OCI-LY7 (cell line): ENCODE measurements at regions not wholly inside any gene's neighbourhood (a gene's known extent, or its start where the extent isn't known, plus 50 kb on each side); places are given as distances from the start of the nearest gene placed in this dataset.

Experiments used
- BruUV-seq: library from RNA; stranded (reverse); fragments of 400-500 nt; replicated peaks from 2 replicates; lab custom pipeline; 2021; lab: Mats Ljungman, UMichigan
- CTCF ChIA-PET: fragments of 300-600 bp; sonication (Branson Sonifier 250); formaldehyde crosslinking; loops from one replicate; lab custom pipeline; 2022; ENCODE audit warnings: antibody characterized with exemption; ENCODE audit not compliant: unreplicated experiment; lab: Charles Lee
- POLR2A ChIA-PET: fragments of 300-600 bp; sonication (Branson Sonifier 250); formaldehyde crosslinking; loops from one replicate; lab custom pipeline; 2022; ENCODE audit warnings: antibody characterized with exemption; lab: Charles Lee
- DNase-seq: peaks from one replicate; pipeline ENCODE4 v3.0.0-alpha.2; 2015; ENCODE audit warnings: low spot score
- H2AFZ ChIP-seq: fragments of 200-600 bp; sonication (generic), shearing (Covaris generic); 2 replicates; pipeline ENCODE4 v1.6.1; 2014; ENCODE audit warnings: mild to moderate bottlenecking, antibody characterized with exemption, low read length, moderate library complexity
- H3K27ac ChIP-seq: fragments of 200-600 bp; sonication (generic); 2 replicates; pipeline ENCODE4 v1.5.1; 2014; ENCODE audit warnings: mixed run types, low read depth, mild to moderate bottlenecking, moderate library complexity, low read length, inconsistent platforms; ENCODE audit not compliant: poor library complexity, severe bottlenecking
- H3K36me3 ChIP-seq: fragments of 200-600 bp; sonication (generic); 2 replicates; pipeline ENCODE4 v1.6.1; 2014; ENCODE audit warnings: mild to moderate bottlenecking, antibody characterized with exemption, low read length, moderate library complexity, mixed read lengths; ENCODE audit not compliant: insufficient read depth
- H3K4me1 ChIP-seq: fragments of 200-600 bp; sonication (generic); 2 replicates; pipeline ENCODE4 v1.5.1; 2014; ENCODE audit warnings: mild to moderate bottlenecking, low read length; ENCODE audit not compliant: insufficient read depth, poor library complexity, severe bottlenecking
- H3K4me2 ChIP-seq: fragments of 200-600 bp; sonication (generic); 2 replicates; pipeline ENCODE4 v1.6.1; 2014; ENCODE audit warnings: mild to moderate bottlenecking, low read length
- H3K4me3 ChIP-seq: fragments of 200-600 bp; sonication (generic); 2 replicates; pipeline ENCODE4 v1.5.1; 2014; ENCODE audit warnings: mild to moderate bottlenecking, low read depth, low read length; ENCODE audit not compliant: poor library complexity, severe bottlenecking
- H3K79me2 ChIP-seq: fragments of 200-600 bp; sonication (generic); 2 replicates; pipeline ENCODE4 v1.6.1; 2016; ENCODE audit warnings: low read depth, mild to moderate bottlenecking, low read length, moderate library complexity, mixed read lengths; ENCODE audit not compliant: insufficient read depth
- H3K9me2 ChIP-seq: fragments of 200-600 bp; sonication (generic); 2 replicates; pipeline ENCODE4 v1.6.1; 2016; ENCODE audit warnings: mild to moderate bottlenecking, low read length, mixed read lengths; ENCODE audit not compliant: insufficient read depth
- H3K9me3 ChIP-seq: fragments of 200-600 bp; sonication (generic); 2 replicates; pipeline ENCODE4 v1.6.1; 2014; ENCODE audit warnings: mild to moderate bottlenecking, mixed run types, low read length, mixed read lengths
- H4K20me1 ChIP-seq: fragments of 200-600 bp; sonication (generic); 2 replicates; pipeline ENCODE4 v1.6.1; 2014; ENCODE audit warnings: mild to moderate bottlenecking, antibody characterized with exemption, low read length, moderate library complexity, mixed read lengths; ENCODE audit not compliant: insufficient read depth
- EZH2phosphoT487 ChIP-seq: fragments of 200-600 bp; sonication (generic); IDR thresholded peaks from 2 replicates; pipeline ENCODE4 v1.6.1; 2018; ENCODE audit warnings: low read depth, borderline replicate concordance, mild to moderate bottlenecking, mixed run types, antibody characterized with exemption, low read length, moderate library complexity, mixed read lengths
- intact Hi-C: fragments of 100-400 bp; cut with micrococcal nuclease; formaldehyde crosslinking; loops from one replicate; pipeline ENCODE4 v1.10.0; 2022; ENCODE audit not compliant: unreplicated experiment
- TF ChIP-seq, protein P1 (sequence below): fragments of 200-600 bp; sonication (generic); conservative IDR thresholded peaks from 2 replicates; pipeline ENCODE4 v1.5.1; 2014; ENCODE audit warnings: mild to moderate bottlenecking, antibody characterized with exemption, low read length, moderate library complexity, mixed read lengths

- ChIA-PET POLR2A (no interaction called here), CTCF (no interaction called here)
- Histone ChIP-seq H4K20me1 (no peaks in the 10 kb centered on the region), H3K36me3 (no peaks in the 10 kb centered on the region), H3K79me2 (no peaks in the 10 kb centered on the region), H3K27ac (no peak overlapping the region), H3K4me1 (no peaks in the 10 kb centered on the region), H3K4me3 (no peak overlapping the region), H3K4me2 (no peak overlapping the region), H3K9me3 (no peaks in the 10 kb centered on the region), H3K9me2 (no peaks in the 10 kb centered on the region), H2AFZ (no peak overlapping the region)
- intact Hi-C loops, result no loop called here
- no TSS peak for BruUV-seq
- TF ChIP-seq EZH2phosphoT487, result no peak
- TF ChIP-seq, protein P1, sequence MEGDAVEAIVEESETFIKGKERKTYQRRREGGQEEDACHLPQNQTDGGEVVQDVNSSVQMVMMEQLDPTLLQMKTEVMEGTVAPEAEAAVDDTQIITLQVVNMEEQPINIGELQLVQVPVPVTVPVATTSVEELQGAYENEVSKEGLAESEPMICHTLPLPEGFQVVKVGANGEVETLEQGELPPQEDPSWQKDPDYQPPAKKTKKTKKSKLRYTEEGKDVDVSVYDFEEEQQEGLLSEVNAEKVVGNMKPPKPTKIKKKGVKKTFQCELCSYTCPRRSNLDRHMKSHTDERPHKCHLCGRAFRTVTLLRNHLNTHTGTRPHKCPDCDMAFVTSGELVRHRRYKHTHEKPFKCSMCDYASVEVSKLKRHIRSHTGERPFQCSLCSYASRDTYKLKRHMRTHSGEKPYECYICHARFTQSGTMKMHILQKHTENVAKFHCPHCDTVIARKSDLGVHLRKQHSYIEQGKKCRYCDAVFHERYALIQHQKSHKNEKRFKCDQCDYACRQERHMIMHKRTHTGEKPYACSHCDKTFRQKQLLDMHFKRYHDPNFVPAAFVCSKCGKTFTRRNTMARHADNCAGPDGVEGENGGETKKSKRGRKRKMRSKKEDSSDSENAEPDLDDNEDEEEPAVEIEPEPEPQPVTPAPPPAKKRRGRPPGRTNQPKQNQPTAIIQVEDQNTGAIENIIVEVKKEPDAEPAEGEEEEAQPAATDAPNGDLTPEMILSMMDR, result no peak
- DNase-seq, result no peak
Observed at GRCh38 chr11:96781082-96781481, 391.3 kb downstream of the JRKL start.

GRCh38 chr11:96782632-96783031 lies 392.8 kb downstream of the JRKL start:
- H3K9me3 ChIP-seq, result no peaks in the 10 kb centered on the region
- intact Hi-C loops, result no loop called here
- no peak for DNase-seq
- no peak overlapping the region for H3K4me2 ChIP-seq
- no TSS peak for BruUV-seq
- H3K36me3 ChIP-seq, result no peaks in the 10 kb centered on the region
- POLR2A ChIA-PET, result no interaction called here
- TF ChIP-seq, protein P1, result no peak
- TF ChIP-seq EZH2phosphoT487, result no peak
- H3K4me1 ChIP-seq, result no peaks in the 10 kb centered on the region
- no peaks in the 10 kb centered on the region for H3K79me2 ChIP-seq
- no peak overlapping the region for H2AFZ ChIP-seq
- H3K4me3 ChIP-seq, result no peak overlapping the region
- H3K9me2 ChIP-seq, result no peaks in the 10 kb centered on the region
- H3K27ac ChIP-seq, result no peak overlapping the region
- H4K20me1 ChIP-seq, result no peaks in the 10 kb centered on the region
- CTCF ChIA-PET, result no interaction called here

GRCh38 chr11:96783311-96783710 lies 393.5 kb downstream of the JRKL start:
- Histone ChIP-seq H3K9me2 (no peaks in the 10 kb centered on the region), H3K27ac (no peak overlapping the region), H2AFZ (no peak overlapping the region), H3K4me2 (no peak overlapping the region), H3K79me2 (no peaks in the 10 kb centered on the region), H3K4me1 (no peaks in the 10 kb centered on the region), H3K36me3 (no peaks in the 10 kb centered on the region), H3K9me3 (no peaks in the 10 kb centered on the region), H3K4me3 (no peak overlapping the region), H4K20me1 (no peaks in the 10 kb centered on the region)
- intact Hi-C loops, result no loop called here
- TF ChIP-seq, protein P1, result no peak
- TF ChIP-seq EZH2phosphoT487, result no peak
- ChIA-PET POLR2A (no interaction called here), CTCF (no interaction called here)
- no TSS peak for BruUV-seq
- DNase-seq, result no peak
